ENCODE measurements at regions not wholly inside any gene's neighbourhood (a gene's known extent, or its start where the extent isn't known, plus 50 kb on each side); places are given as distances from the start of the nearest gene placed in this dataset.
"Not testable (repeated sequence)": the region's sequence is repeated elsewhere in the genome, so short reads cannot be mapped to it uniquely, and the experiment has no call there.

DNA sequence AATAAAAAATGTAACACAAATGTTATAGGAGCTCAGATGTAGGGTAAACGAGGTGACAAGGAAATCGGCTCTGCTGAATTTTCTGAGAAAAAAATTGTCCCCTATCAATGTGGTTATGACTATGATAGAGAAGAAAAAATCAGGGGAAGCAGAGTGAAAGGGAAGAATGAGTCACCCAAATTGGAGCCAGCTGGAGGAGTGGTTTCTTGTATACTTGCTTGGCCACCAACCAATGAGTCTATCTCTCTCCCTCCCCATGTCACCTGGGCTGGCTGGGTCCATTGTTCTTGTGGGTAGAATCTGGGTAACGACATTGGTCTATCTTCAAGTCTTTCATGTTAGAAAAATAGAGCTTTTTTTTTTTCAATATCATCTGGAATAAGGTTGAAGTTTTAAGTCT lies 196.6 kb upstream of the FLRT2 start:
- no peak for DNase-seq

DNA sequence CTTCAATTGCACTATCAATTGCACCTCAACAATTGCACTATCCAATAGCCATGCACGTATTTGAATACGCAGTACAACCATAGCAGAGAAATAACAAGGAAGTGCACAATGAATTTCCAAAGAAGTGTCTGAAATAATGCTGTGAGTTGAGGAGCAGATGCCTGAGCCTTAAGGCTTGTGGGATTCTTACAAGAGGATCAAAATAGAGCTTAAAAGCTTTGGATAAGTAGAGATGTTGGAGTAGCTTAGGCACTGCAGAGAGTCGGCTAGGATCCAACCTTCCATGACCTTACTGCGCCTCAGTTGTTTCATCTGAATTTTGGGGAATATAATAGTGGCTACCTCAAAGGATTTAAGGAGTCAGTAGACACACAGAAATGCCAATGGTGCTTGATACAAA lies 196.1 kb upstream of the FLRT2 start:
- DNase-seq, result no peak

DNA sequence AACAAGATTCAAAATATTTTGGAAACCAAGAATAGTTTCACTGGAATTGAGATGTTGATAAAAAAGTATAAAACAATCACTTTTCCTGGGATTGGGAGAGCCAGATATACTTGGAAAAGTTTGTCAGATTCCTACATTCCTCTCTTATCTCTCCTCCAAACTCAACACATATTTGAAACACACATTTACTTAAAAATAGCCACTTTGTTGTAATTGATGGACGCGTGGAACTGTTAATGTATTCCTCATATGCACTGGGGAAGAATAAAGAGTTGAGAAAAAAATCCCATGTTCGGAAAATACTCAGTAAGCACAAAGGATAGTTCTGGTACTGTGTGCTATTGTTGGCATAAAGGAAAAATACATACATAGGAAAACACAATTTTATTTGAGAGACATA lies 195.6 kb upstream of the FLRT2 start:
- DNase-seq, result no peak

DNA sequence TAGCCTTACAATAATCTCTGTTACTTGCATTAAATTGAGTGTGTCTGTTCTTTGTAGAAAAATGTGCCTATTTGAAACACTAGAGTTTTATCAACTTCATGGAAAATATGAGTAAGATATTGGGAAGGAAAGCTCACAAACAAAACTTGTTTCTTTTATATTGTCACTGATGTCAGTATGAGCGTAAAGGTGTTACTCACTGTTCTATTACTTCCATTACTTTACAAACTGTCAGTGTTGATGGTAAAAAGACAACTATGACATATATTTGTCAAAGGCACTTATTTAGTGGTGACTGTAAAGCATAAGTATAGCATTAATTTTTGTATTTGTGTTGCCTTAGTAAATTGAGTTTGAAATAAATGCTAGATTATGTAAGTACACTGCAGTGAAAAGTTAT lies 193.7 kb upstream of the FLRT2 start:
- DNase-seq, result no peak

DNA sequence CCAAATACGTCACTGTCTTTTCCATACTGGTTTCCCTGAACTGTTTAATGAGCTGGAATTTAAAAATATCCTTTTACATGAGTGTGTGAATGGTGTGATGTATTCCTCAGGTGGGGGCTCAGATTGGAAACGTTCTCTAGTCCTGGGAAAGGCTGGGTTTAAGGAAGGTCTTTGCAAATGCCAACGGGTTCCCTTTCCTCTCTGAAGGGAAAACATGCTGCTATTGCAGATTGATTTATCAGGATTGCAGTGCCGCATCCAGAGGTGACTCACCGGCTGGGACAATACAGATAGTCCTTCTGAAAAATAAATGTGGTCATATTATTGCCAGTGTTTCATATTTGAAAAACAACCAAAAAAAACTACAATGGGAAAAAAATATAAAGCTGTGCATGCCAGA lies 193.1 kb upstream of the FLRT2 start:
- DNase-seq, result no peak

DNA sequence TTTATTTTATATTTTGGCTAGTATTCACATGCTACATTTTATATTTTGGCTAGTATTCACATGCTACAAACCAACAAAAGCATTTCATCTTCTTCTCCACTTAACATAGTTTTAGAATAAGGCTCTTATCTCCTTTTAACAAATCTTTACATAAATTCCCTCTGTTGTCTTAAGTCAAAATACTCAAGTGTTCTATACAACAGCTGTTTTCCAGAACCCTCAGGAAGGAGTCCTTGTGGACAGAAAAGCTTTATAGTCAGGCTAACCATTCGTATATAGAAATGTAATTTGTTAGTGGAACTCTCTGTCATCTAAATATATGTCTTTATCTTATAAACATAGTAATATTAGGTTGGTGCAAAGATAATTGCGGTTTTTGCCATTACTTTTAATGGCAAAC lies 191.0 kb upstream of the FLRT2 start:
- DNase-seq, result no peak

DNA sequence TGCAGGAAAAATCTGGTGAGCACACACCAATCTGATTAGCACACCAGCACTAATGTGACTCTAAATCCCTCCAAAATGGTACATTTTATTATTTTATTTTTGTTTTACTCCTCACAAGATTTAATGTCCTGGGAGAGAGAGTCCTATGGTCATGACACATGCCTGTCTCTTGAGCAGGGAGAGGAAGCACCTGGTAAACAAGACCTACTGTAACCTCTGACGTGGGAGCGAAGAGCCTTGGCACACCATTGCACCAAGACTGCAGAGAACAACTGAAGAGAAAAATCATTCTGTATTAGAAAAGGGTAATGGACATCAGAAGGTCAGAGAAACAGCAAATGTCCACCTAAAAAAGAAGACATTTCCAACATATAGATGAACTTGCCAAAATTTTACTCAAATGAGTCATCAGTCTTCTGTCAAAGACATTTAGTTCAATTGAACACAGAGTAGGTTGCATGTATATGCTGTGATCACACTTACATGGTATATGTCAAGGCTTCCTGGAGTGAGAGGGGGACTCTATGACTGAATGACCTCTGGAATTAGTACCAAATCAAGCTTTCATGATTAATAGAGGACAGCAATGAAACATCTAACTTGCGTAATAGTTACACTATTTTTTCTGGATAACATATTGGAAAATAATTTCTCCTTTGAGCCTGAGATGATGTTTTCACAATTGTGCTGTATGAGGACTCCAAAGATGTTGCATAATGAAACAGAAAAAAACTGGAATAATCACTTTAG lies 186.9 kb upstream of the FLRT2 start:
- no peak for DNase-seq

DNA sequence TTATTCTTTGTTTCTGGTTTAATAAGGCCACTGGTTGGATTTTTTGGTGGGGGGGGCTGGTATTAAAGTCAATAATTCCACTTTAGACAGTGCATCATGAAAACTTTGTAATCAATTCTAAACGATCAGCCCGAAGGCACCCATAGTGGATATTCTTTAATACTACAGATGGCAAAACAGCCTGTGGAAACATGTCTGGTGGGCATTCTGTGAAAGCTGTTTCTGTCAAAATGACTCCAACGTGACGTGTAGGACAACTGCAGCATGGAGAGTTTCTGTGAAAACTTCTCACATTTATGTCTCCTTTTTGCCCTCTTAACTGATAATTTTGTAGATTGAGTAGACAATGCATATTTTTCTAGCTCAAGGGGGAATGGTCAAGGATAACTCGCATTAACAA lies 185.8 kb upstream of the FLRT2 start:
- DNase-seq, result no peak

DNA sequence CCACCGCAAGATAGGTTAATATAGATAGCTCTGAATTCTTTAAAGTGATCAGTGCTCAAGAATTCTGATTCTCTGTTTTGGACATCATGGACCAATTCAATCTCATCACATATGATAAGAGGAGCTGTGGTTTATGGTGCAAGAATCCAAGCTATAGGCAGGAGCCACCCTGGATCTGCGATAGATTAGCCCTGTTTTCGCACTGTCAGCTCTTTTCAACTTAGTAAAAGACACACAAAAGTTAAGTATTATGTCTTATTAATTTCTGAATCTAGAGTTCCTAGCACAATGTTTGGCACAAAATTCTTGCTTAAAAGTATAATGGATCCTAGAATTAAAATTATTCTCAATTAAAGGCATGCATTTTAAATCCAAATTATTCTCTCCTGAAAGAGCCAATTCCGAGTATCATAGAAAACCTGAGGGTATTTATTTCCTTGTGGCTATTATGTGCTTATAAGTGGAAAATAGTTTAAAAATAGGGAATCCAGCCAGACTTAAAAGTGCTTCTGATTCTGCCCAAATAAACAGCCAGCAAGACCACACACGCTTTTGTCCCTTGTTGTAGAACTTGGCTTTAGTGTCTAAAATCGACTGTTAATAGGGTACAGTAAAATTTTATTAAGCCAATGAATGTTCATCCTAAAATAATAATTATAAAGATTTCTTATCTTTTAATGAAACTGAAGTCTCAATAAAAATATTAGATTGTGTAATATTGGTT lies 184.9 kb upstream of the FLRT2 start:
- DNase-seq, result no peak

DNA sequence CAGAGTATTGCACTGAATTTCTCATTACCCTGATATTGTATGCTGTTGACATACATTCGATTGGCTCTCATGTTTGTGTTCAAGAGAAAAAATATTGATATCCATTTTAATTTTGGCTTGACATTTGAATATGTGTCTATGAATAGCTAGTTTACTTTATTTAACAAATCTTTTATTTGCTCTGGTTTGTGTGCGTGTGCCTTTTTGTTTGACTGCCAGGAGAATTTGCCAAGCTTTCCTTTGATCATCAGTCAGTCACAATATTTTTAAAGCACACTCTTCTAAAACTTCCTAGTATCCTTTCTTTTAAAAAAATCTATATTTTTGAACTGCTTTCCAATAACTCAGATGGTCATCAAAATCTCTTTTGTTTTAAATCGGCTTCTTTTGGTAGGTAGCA lies 179.3 kb upstream of the FLRT2 start:
- no peak for DNase-seq

DNA sequence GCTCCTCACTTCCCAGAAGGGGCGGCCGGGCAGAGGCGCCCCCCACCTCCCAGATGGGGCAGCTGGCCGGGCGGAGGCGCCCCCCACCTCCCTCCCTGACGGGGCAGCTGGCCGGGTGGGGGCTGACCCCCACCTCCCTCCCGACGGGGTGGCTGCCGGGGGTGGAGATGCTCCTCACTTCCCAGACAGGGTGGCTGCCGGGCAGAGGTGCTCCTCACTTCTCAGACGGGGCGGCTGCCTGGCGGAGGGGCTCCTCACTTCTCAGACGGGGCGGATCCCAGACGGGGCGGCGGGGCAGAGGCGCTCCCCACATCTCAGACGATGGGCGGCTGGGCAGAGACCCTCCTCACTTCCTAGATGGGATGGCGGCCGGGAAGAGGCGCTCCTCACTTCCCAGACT lies 177.4 kb upstream of the FLRT2 start:
- DNase-seq, result not testable (repeated sequence)

DNA sequence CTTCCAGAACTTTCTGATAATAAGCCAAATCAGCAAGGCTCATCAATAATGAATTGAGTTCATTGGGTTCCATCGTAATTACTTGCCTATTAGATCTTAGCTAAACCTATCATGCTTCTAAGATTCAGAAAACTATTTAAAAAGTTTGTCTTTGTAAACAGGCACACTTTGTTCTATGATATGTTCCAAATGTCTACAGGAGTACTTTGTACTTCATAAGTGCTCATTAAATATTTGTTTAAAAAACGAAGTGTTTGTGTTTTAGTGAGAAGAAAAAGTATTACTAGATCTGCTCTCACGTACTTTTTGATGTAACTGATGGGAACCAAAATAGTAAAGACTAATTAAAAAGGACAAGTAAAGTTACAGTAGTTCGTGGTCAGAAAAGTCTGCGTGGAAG lies 172.8 kb upstream of the FLRT2 start:
- DNase-seq, result no peak

DNA sequence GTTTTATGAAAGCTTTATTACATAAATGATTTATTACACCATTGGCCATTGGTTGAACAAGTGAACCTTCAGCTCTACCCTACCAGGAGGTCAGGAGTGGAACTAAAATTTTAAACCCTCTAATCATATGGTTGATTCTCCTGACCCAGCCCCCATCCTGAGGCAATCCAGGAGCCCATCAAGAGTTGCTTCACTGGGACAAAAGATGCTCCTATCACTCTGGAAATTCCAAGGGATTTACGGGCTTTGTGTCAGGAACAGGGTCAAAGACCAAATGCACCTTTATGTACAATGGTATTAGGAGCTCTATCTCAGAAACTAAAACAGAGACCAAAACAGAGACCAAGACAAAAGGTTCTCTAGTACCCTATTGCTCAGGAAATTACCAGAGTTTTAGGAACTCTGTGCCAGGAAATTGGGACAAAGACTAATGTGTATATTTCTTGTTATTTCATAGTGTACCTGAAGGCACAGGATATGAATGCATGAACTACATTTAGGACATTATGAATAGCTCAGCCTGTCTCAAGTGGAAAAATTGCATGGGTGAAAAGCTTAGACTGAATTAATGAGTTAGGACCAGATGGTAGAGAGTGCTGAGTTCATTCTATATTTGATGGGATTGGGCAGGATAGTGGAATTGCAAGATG lies 171.7 kb upstream of the FLRT2 start:
- DNase-seq, result no peak

DNA sequence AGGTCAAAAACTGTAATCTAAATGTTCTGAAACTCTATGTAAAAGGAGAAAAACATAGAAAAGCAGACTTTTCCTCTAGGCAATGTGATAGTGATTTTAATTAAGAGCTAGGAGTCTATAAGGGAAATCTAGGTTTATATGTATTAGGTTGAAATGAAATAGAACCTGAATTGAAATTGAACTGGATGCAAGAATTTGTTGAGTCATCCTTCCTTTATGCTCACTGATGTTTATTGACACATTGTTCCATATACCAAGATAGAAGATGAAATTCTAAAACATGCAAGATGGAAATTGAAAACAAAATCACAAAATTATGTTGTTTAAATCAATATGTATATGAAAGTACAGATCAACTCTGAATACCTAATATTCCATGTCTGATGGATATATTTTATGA lies 170.4 kb upstream of the FLRT2 start:
- DNase-seq, result no peak

DNA sequence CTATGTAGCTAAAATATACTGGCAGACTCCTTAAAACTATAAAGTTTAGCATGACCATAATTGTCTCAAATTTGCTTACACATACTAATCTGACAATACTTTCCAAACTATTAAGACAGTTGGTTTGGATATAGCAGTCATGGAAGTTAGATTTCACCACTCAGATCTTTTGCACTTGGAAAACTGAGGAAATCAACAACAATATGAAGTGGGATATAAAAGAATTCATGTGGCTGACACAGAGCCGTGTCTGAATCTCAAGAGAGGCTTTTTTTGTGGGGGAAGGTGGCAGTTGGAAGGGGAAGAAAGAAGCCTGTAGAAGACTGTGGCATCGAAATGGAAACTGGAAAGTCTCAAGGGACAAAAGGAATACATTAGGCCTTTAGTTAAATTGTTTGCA lies 166.6 kb upstream of the FLRT2 start:
- DNase-seq, result no peak

DNA sequence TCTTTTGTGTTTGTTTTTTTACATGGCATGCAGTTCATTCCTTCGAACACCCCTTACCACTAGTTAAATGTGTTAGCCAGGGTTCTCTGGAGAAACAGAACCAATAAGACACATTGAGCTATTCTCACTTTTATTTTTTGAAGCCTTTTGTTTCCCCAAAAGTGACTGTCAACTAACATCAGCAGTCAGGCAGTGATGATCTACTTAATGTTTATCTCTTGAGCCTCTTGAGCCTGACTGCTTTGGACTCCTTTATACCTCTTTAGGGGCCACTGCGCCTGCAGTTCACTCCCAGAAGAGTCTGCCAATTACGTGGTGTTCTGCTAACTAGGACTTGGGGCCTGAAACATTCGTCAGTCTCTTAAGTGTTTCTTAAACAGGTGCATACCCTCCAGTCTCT lies 163.7 kb upstream of the FLRT2 start:
- no peak for DNase-seq

DNA sequence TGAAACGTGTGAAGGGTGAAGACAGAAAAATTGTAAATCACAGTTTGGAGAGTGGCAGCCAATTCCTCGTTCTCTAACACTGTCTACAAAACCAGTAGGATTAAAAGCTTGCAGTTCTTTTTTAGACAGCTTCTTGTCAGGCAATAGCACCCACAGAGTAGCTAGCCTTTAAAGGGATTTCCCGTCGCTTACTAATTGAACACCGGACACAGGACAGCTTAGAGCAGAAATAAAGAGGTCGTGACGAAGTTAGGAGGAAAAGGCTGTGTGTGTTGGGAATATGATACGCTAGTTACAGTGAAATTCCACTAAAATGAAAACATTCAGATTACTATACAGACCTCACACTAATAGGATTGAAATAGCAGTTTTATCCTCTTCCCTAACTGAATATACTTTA lies 149.1 kb upstream of the FLRT2 start:
- DNase-seq, result no peak

DNA sequence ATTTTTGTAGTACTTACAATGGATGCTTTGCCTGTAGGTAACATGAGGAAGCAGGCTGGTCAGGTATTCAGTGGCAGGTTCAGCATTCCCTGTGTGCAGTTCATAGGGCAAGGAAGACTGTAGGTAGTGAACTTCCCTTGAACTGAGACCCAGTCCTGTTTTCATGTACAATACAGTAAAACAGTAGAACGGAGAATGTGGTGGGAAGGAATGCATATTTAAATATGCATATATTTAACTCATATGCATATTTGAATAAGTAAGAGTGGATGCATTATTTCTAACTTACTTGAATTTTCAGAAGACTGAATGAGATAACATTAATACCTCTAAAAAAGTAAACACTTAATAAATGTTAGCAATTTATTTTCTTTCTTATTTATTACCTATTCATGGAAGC lies 147.6 kb upstream of the FLRT2 start:
- DNase-seq, result no peak

DNA sequence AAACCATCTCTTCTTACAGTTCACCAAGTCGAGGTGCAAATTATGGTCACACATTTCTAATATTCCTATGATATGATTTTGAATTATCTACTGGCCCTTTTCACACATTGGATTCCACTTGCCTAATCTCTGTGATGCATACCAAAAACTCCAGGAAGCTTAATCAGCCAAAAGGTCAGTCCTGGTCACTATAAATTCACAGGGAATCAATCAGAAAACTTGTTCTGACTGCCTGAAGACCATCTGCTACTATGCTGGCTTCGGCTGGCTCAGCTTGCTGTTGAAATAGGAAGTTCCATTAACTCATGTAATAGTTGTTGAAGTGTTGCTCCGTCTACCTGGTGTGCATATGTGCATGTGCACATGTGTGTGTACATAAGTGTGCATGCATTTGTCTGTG lies 142.8 kb upstream of the FLRT2 start:
- no peak for DNase-seq

DNA sequence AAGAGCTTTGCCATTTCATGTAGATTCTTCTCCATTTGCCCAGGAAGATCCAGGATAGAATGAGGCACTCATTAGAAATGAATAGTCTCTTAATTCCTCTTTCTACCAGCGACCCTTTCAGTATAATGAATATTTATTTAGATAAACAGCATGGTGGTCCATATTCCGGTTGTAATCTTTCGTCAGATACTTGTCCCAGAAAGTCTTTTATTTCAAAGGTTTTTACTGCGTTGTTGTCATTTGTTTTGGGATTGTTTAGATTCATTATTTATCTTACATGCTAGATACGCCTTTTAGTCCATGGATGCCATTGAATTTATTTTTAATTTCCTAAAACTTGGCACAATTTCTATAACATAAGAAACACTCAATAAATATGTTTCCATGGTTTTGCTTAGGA lies 139.7 kb upstream of the FLRT2 start:
- no peak for DNase-seq

DNA sequence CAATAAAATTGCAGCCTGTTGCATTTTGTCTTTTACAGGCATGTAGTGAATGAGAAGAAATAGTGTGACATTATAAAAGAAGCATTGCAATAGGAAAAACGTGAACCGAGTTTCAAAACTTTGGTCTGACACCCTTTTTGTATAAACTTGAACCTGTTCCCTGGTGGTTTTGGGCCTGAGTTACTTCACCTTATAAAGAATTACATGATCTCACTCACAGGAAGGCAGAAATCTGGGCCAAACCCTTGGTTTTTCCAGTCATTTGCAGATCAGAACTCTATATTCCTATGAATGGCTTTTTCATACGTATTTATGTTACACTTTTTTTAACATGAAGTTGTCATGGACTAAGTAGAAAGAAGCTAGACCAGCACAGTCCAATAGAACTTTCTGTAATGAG lies 138.5 kb upstream of the FLRT2 start:
- no peak for DNase-seq

DNA sequence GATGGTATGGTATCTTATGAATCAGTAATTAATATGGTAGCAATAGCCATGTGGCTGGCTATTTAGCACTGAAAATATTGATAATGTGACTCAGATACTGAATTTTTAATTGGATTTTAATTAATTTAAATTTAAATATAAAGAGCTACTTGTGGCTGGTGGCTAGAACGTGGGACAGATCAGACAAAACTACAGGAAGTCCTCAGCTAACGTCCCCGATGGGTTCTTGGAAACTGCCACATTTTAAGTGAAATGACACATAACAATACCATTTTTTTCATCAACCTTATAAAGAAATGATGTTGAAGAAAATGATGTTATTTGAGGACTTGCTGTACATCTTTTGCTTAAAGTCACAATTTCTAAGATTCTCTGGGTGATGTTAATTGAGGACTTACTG lies 138.1 kb upstream of the FLRT2 start:
- no peak for DNase-seq

DNA sequence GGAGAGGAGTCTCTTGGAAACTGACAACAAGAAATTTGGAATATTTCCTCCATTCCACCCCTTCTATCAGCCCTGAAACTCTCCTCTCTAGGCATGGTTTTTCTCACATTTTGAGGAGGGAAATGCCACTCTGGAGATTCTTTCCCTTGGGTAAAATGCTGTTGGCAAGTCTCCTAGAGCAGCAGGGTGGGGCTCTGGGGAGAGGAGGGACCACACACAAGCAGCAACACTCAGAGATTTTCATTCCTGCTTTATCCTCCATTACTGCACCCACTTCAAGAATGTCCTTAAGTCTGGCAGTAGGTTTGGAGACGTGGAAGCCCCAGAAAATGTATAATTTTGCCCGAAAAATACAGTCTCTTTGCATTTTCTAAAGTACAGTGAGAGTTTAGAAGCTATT lies 130.8 kb upstream of the FLRT2 start:
- DNase-seq, result no peak

DNA sequence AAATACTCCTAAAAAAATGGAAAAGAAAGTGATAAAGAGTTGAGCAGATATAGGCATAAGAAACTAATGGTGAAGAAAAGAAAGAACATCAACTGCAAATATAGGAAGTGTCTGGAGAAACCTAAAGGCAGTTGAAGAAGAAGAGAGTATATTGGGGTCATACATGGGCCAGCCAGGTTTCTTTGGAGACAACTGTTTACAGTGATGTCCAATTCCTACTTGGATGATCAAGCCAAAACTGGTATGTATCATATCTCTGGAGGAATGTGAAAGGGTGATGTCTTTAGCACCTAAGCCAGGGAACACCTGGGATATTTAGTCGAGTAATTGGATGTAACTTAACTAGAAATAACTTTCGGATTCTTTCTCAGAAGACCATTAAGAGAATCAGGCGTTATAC lies 129.3 kb upstream of the FLRT2 start:
- DNase-seq, result no peak

DNA sequence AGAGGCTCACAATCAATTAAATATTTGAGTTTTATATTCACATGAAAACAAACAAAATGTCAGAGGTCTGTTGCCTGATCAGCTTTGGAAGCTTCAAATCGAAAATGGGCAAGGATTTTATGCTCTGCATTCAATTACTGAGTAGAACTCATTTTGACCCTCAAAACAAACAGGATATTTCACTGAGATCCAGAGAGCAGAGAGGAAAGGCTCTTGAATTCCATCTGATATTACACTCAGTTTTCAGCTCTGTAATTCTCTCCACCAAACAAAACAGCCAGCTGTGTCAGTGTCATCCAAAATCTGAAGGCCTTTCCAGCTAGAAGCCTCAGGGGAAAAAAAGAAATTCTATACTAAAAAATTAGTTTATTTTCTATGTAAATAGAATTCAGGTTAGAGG lies 128.6 kb upstream of the FLRT2 start:
- DNase-seq, result no peak
